K562 (cell line): ENCODE measurements at regions not wholly inside any gene's neighbourhood (a gene's known extent, or its start where the extent isn't known, plus 50 kb on each side); places are given as distances from the start of the nearest gene placed in this dataset.

ENCODE experiments used
- ATAC-seq: fragments of 200-7000 bp; cut with Tn5 transposase; 3 replicates; pipeline ENCODE4 v1.9.1; 2020; ENCODE audit warnings: moderate library complexity
- BruUV-seq: library from RNA; stranded (reverse); fragments of 400-500 nt; replicated peaks from 2 replicates; lab custom pipeline; 2021; lab: Mats Ljungman, UMichigan
- CTCF ChIA-PET: fragments of 300-600 bp; formaldehyde crosslinking; extraction: SDS; loops from one replicate; lab custom pipeline; 2021; ENCODE audit warnings: low intra/inter-chr PET ratio; lab: Yijun Ruan, JAX
- POLR2A ChIA-PET: fragments of 300-600, 350-650 bp; sonication (Branson Sonifier 250); formaldehyde crosslinking; extraction: SDS; loops from one replicate; lab custom pipeline; 2021; ENCODE audit warnings: antibody characterized with exemption, inconsistent platforms; lab: Yijun Ruan, JAX
- DNase-seq, 4 experiments: peaks; one replicate each; pipeline versions ENCODE4 v3.0.0 to v3.0.0-alpha.2; 2011 to 2018; ENCODE audit warnings: low spot score in 3 of 4, mixed read lengths in 3 of 4; ENCODE audit errors: extremely low read depth in 1 of 4
- FAIRE-seq: peaks from 2 replicates; lab custom pipeline; 2011; peaks lifted over from hg19 to GRCh38; lab: Jason Lieb, UNC
- H2AFZ ChIP-seq: 2 replicates; pipeline ENCODE4 v1.6.0; 2011; ENCODE audit warnings: low read depth, low read length, control low read depth, inconsistent platforms
- H3K27ac ChIP-seq: fragments of 200-600 bp; 3 replicates; pipeline ENCODE4 v1.8.0; 2011; ENCODE audit warnings: low read depth, mild to moderate bottlenecking, control low read depth, inconsistent platforms, low read length, moderate library complexity, mixed read lengths; ENCODE audit errors: extremely low read depth
- H3K27me3 ChIP-seq, 2 experiments: fragments of 300-600 bp in 1 of 2; 2 replicates in 1 of 2; 3 replicates in 1 of 2; pipeline versions ENCODE4 v1.6.0 to v1.8.0; 2011; ENCODE audit warnings: inconsistent platforms in 2 of 2, low read length in 2 of 2, mild to moderate bottlenecking in 1 of 2, mixed read lengths in 1 of 2, moderate library complexity in 1 of 2; ENCODE audit not compliant: control insufficient read depth in 2 of 2, insufficient read depth in 2 of 2
- H3K36me3 ChIP-seq: fragments of 300-600 bp; 3 replicates; pipeline ENCODE4 v1.8.0; 2011; ENCODE audit warnings: mild to moderate bottlenecking, low read length, inconsistent platforms; ENCODE audit not compliant: control insufficient read depth, insufficient read depth
- H3K4me1 ChIP-seq, 2 experiments: fragments of 200-600 bp in 1 of 2; replicated peaks in 1 of 2; 2 replicates in 1 of 2; 3 replicates in 1 of 2; pipeline versions ENCODE4 v1.5.1 to v1.8.0; 2011; ENCODE audit warnings: inconsistent platforms in 2 of 2, low read length in 2 of 2, mild to moderate bottlenecking in 1 of 2, mixed read lengths in 1 of 2, moderate library complexity in 1 of 2; ENCODE audit not compliant: control insufficient read depth in 2 of 2, insufficient read depth in 2 of 2
- H3K4me2 ChIP-seq: 2 replicates; pipeline ENCODE4 v1.6.1; 2011; ENCODE audit warnings: low read length, control low read depth, inconsistent platforms, mixed read lengths; ENCODE audit not compliant: insufficient read depth
- H3K4me3 ChIP-seq: fragments of 200-600 bp; sonication (generic), shearing (Covaris generic); 2 replicates; pipeline ENCODE4 v1.5.1; 2016; ENCODE audit warnings: control low read depth, inconsistent platforms
- H3K79me2 ChIP-seq: fragments of 200-600 bp; 3 replicates; pipeline ENCODE4 v1.8.0; 2011; ENCODE audit warnings: low read length, inconsistent platforms; ENCODE audit not compliant: control insufficient read depth, insufficient read depth
- H3K9ac ChIP-seq, 2 experiments: 2 replicates each; pipeline versions ENCODE4 v1.6.0 to v1.6.1; 2011; ENCODE audit warnings: low read depth in 2 of 2, low read length in 2 of 2, control low read depth in 1 of 2, inconsistent platforms in 1 of 2, mild to moderate bottlenecking in 1 of 2, mixed read lengths in 1 of 2; ENCODE audit not compliant: insufficient read depth in 1 of 2
- H3K9me1 ChIP-seq: one replicate; pipeline ENCODE4 v1.6.0; 2011; ENCODE audit warnings: inconsistent platforms, mild to moderate bottlenecking, low read length, moderate library complexity; ENCODE audit not compliant: control insufficient read depth, insufficient read depth
- H3K9me3 ChIP-seq: replicated peaks from 2 replicates; pipeline ENCODE4 v1.5.1; 2011; ENCODE audit warnings: low read depth, low read length, inconsistent platforms; ENCODE audit not compliant: control insufficient read depth, insufficient read depth
- H4K20me1 ChIP-seq: replicated peaks from 2 replicates; pipeline ENCODE4 v1.6.1; 2011; ENCODE audit warnings: low read length, inconsistent platforms, mixed read lengths; ENCODE audit not compliant: control insufficient read depth, insufficient read depth
- CHD1 ChIP-seq: fragments of 200-600 bp; sonication (generic); IDR thresholded peaks from one replicate; pipeline ENCODE4 v1.6.1; 2012; ENCODE audit warnings: mild to moderate bottlenecking, moderate library complexity, low read length, inconsistent platforms
- JUN ChIP-seq, 2 experiments: sonication (generic) in 1 of 2; formaldehyde crosslinking in 1 of 2; IDR thresholded peaks; 2 replicates each; pipeline versions ENCODE4 v1.6.1 to v1.8.0; 2012 to 2022; ENCODE audit warnings: borderline replicate concordance in 2 of 2, mild to moderate bottlenecking in 2 of 2, improper control_type of control experiment in 1 of 2, low read depth in 1 of 2, low read length in 1 of 2, missing genetic modification reagents in 1 of 2
- ZNF436 ChIP-seq: fragments of 250-450, 450-650 bp; sonication (Bioruptor Pico); formaldehyde crosslinking; IDR thresholded peaks from 2 replicates; pipeline ENCODE4 v1.7.0; 2020; ENCODE audit warnings: mild to moderate bottlenecking
- WGBS: fragments of 100-300 bp; shearing (Covaris generic); methylation state at CpG from one replicate; pipeline ENCODE4 v1.1.6; 2016; ENCODE audit warnings: low coverage, mixed read lengths; ENCODE audit not compliant: insufficient coverage; ENCODE audit errors: missing lambda C conversion rate; 5-methylcytosine and 5-hydroxymethylcytosine counted together
- in situ Hi-C: fragments of 300-500 bp; cut with MboI; formaldehyde crosslinking; loops from 4 replicates; pipeline ENCODE4 v1.15.0; 2018; ENCODE audit warnings: inconsistent platforms, mixed read lengths
- intact Hi-C: fragments of 100-400 bp; cut with micrococcal nuclease; formaldehyde crosslinking; loops from 2 replicates; pipeline ENCODE4 v1.14.2; 2022
- TF ChIP-seq, protein P1 (sequence below): fragments of 450-650 bp; IDR thresholded peaks from 2 replicates; pipeline ENCODE4 v1.6.1; 2017; ENCODE audit warnings: mild to moderate bottlenecking, moderate library complexity

- FAIRE-seq (no peak), DNase-seq (no peak), ATAC-seq (no peak)
- CTCF ChIA-PET, result no interaction called here
- Histone ChIP-seq H3K4me3 (no peak overlapping the region), H3K36me3 (no peaks in the 10 kb centered on the region), H3K27me3 (peaks cover 5 to 12% of the 10 kb centered on the region in 2 experiments; a peak in 3 of 5 replicates), H3K9me1 (no peaks in the 10 kb centered on the region), H3K4me1 (no peaks in the 10 kb centered on the region), H4K20me1 (no peaks in the 10 kb centered on the region; the same call in 1 of the 2 replicates), H2AFZ (no peak overlapping the region), H3K27ac (no peak overlapping the region), H3K4me2 (no peak overlapping the region), H3K9me3 (no peaks in the 10 kb centered on the region), H3K79me2 (no peaks in the 10 kb centered on the region), H3K9ac (no peak overlapping the region)
- POLR2A ChIA-PET, result interaction anchor here (1.2 to 1.3 kb wide), 2 partner anchors 9 to 14 kb away, joined by 3 to 6 read pairs; no protein-coding TSS in a partner anchor
- TF ChIP-seq, protein P1, sequence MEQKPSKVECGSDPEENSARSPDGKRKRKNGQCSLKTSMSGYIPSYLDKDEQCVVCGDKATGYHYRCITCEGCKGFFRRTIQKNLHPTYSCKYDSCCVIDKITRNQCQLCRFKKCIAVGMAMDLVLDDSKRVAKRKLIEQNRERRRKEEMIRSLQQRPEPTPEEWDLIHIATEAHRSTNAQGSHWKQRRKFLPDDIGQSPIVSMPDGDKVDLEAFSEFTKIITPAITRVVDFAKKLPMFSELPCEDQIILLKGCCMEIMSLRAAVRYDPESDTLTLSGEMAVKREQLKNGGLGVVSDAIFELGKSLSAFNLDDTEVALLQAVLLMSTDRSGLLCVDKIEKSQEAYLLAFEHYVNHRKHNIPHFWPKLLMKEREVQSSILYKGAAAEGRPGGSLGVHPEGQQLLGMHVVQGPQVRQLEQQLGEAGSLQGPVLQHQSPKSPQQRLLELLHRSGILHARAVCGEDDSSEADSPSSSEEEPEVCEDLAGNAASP, result no peak
- TF ChIP-seq JUN (IDR thresholded peaks at IDR 0.05; ENCODE audit: borderline replicate concordance, low read depth, low read length), result no peak
- no peak for TF ChIP-seq JUN (CRISPR knock-in tag; IDR thresholded peaks at IDR 0.05; ENCODE audit: borderline replicate concordance)
- no peak for TF ChIP-seq ZNF436 (CRISPR knock-in tag)
- no peak for TF ChIP-seq CHD1
- in situ Hi-C loops (no loop called here), intact Hi-C loops (no loop called here)
- 0% methylated on average over 1 of the region's 1 CpG for WGBS
- no TSS peak for BruUV-seq
Observed at GRCh38 chr6:87806099-87806498, 104.1 kb upstream of the AKIRIN2 start.
